Panc1 (cell line): ENCODE measurements at regions not wholly inside any gene's neighbourhood (a gene's known extent, or its start where the extent isn't known, plus 50 kb on each side); places are given as distances from the start of the nearest gene placed in this dataset.

Source experiments
- CTCF ChIP-seq: fragments of 450-650 bp; IDR thresholded peaks from 2 replicates; pipeline ENCODE4 v1.5.1; 2017; ENCODE audit warnings: mild to moderate bottlenecking
- POLR2AphosphoS5 ChIP-seq: IDR thresholded peaks from 2 replicates; pipeline ENCODE4 v1.6.1; 2012; ENCODE audit warnings: mild to moderate bottlenecking, low read depth, low read length, moderate library complexity
- REST ChIP-seq, 2 experiments: IDR thresholded peaks; 2 replicates each; pipeline ENCODE4 v1.6.1; 2011 to 2012; ENCODE audit warnings: low read depth in 2 of 2, control low read depth in 1 of 2, low read length in 1 of 2, mild to moderate bottlenecking in 1 of 2, moderate library complexity in 1 of 2; ENCODE audit not compliant: insufficient read depth in 1 of 2
- SIN3A ChIP-seq: IDR thresholded peaks from 2 replicates; pipeline ENCODE4 v1.6.1; 2012; ENCODE audit warnings: low read depth, mild to moderate bottlenecking, low read length, moderate library complexity, borderline replicate concordance; ENCODE audit not compliant: insufficient read depth
- TCF7L2 ChIP-seq: IDR thresholded peaks from 2 replicates; pipeline ENCODE4 v1.6.1; 2011; ENCODE audit warnings: mild to moderate bottlenecking, low read depth, low read length, inconsistent platforms

- TF ChIP-seq CTCF (no peak), REST (IDR thresholded peaks at IDR 0.05; ENCODE audit: insufficient read depth in 1 of 2, low read depth in 2 of 2, low read length in 1 of 2) (no peak), POLR2AphosphoS5 (no peak), SIN3A (no peak), TCF7L2 (no peak)
Observed at GRCh38 chr15:96106181-96106580, 224.3 kb upstream of the NR2F2 start.
